ENCODE measurements at regions not wholly inside any gene's neighbourhood (a gene's known extent, or its start where the extent isn't known, plus 50 kb on each side); places are given as distances from the start of the nearest gene placed in this dataset.

GRCh38 chr15:35305946-35306345 is 220.9 kb upstream of the NANOGP8 start:
- no peak overlapping the region for H2AFZ ChIP-seq
- H3K4me3 ChIP-seq (ENCODE audit: low read depth, low read length), result no peak overlapping the region
- H3K27ac ChIP-seq, result no peak overlapping the region
- no peaks in the 10 kb centered on the region for H3K9me3 ChIP-seq (ENCODE audit: control insufficient read depth, low read length)
- H3K36me3 ChIP-seq (ENCODE audit: control insufficient read depth, insufficient read depth, low read length), result no peaks in the 10 kb centered on the region
- H3K79me2 ChIP-seq, result no peaks in the 10 kb centered on the region
- H3K4me2 ChIP-seq (ENCODE audit: low read length), result no peak overlapping the region
- no peaks in the 10 kb centered on the region for H3K27me3 ChIP-seq (ENCODE audit: control insufficient read depth, insufficient read depth, low read length)
- H3K4me1 ChIP-seq, result no peaks in the 10 kb centered on the region
- no peak overlapping the region for H3K9ac ChIP-seq
- no peak for TF ChIP-seq CTCF (IDR thresholded peaks at IDR 0.05)

GRCh38 chr15:35305031-35305550 is 220.0 kb upstream of the NANOGP8 start:
- Histone ChIP-seq H2AFZ (no peak overlapping the region), H3K27ac (no peak overlapping the region), H3K4me3 (ENCODE audit: low read depth, low read length) (no peak overlapping the region), H3K9ac (no peak overlapping the region), H3K27me3 (ENCODE audit: control insufficient read depth, insufficient read depth, low read length) (no peaks in the 10 kb centered on the region), H3K9me3 (ENCODE audit: control insufficient read depth, low read length) (no peaks in the 10 kb centered on the region), H3K36me3 (ENCODE audit: control insufficient read depth, insufficient read depth, low read length) (no peaks in the 10 kb centered on the region), H3K4me1 (no peaks in the 10 kb centered on the region), H3K79me2 (no peaks in the 10 kb centered on the region), H3K4me2 (ENCODE audit: low read length) (no peak overlapping the region)
- TF ChIP-seq CTCF (IDR thresholded peaks at IDR 0.05), result no peak

- H3K9ac ChIP-seq, result no peak overlapping the region
- no peak overlapping the region for H2AFZ ChIP-seq
Measured at GRCh38 chr15:35304389-35304788, 219.3 kb upstream of the NANOGP8 start.

GRCh38 chr15:35302334-35302733 is 217.2 kb upstream of the NANOGP8 start:
- Histone ChIP-seq H3K79me2 (no peaks in the 10 kb centered on the region), H3K36me3 (ENCODE audit: control insufficient read depth, insufficient read depth, low read length) (no peaks in the 10 kb centered on the region), H3K9ac (no peak overlapping the region), H3K4me2 (ENCODE audit: low read length) (no peak overlapping the region), H3K4me3 (ENCODE audit: low read depth, low read length) (no peak overlapping the region), H3K27ac (no peak overlapping the region), H3K4me1 (no peaks in the 10 kb centered on the region), H3K9me3 (ENCODE audit: control insufficient read depth, low read length) (no peaks in the 10 kb centered on the region), H2AFZ (no peak overlapping the region), H3K27me3 (ENCODE audit: control insufficient read depth, insufficient read depth, low read length) (no peaks in the 10 kb centered on the region)
- no peak for TF ChIP-seq CTCF (IDR thresholded peaks at IDR 0.05)

More at GRCh38 chr15:35304389-35304788, 219.3 kb upstream of the NANOGP8 start:
- Histone ChIP-seq H3K79me2 (no peaks in the 10 kb centered on the region), H3K4me3 (ENCODE audit: low read depth, low read length) (no peak overlapping the region), H3K36me3 (ENCODE audit: control insufficient read depth, insufficient read depth, low read length) (no peaks in the 10 kb centered on the region), H3K27me3 (ENCODE audit: control insufficient read depth, insufficient read depth, low read length) (no peaks in the 10 kb centered on the region), H3K4me2 (ENCODE audit: low read length) (no peak overlapping the region), H3K4me1 (no peaks in the 10 kb centered on the region), H3K27ac (no peak overlapping the region), H3K9me3 (ENCODE audit: control insufficient read depth, low read length) (no peaks in the 10 kb centered on the region)
- TF ChIP-seq CTCF (IDR thresholded peaks at IDR 0.05), result no peak

- no peak overlapping the region for H3K9ac ChIP-seq
- H3K4me1 ChIP-seq, result no peaks in the 10 kb centered on the region
- H3K79me2 ChIP-seq, result no peaks in the 10 kb centered on the region
- no peak overlapping the region for H3K4me3 ChIP-seq (ENCODE audit: low read depth, low read length)
- no peaks in the 10 kb centered on the region for H3K36me3 ChIP-seq (ENCODE audit: control insufficient read depth, insufficient read depth, low read length)
- no peak for TF ChIP-seq CTCF (IDR thresholded peaks at IDR 0.05)
- H3K4me2 ChIP-seq (ENCODE audit: low read length), result no peak overlapping the region
- H2AFZ ChIP-seq, result no peak overlapping the region
- H3K9me3 ChIP-seq (ENCODE audit: control insufficient read depth, low read length), result no peaks in the 10 kb centered on the region
- no peaks in the 10 kb centered on the region for H3K27me3 ChIP-seq (ENCODE audit: control insufficient read depth, insufficient read depth, low read length)
- H3K27ac ChIP-seq, result no peak overlapping the region
Measured at GRCh38 chr15:35301088-35301487, 216.0 kb upstream of the NANOGP8 start.
